CD4-positive, alpha-beta T cell treated with Interleukin-4 for 1 hour (primary cell): ENCODE measurements at regions not wholly inside any gene's neighbourhood (a gene's known extent, or its start where the extent isn't known, plus 50 kb on each side); places are given as distances from the start of the nearest gene placed in this dataset.
"Not testable (repeated sequence)": the region's sequence is repeated elsewhere in the genome, so short reads cannot be mapped to it uniquely, and the experiment has no call there.

ENCODE experiments used
- DNase-seq, 2 donors: peaks; one replicate each; pipeline ENCODE4 v3.0.0-alpha.2; 2020 to 2022

DNA sequence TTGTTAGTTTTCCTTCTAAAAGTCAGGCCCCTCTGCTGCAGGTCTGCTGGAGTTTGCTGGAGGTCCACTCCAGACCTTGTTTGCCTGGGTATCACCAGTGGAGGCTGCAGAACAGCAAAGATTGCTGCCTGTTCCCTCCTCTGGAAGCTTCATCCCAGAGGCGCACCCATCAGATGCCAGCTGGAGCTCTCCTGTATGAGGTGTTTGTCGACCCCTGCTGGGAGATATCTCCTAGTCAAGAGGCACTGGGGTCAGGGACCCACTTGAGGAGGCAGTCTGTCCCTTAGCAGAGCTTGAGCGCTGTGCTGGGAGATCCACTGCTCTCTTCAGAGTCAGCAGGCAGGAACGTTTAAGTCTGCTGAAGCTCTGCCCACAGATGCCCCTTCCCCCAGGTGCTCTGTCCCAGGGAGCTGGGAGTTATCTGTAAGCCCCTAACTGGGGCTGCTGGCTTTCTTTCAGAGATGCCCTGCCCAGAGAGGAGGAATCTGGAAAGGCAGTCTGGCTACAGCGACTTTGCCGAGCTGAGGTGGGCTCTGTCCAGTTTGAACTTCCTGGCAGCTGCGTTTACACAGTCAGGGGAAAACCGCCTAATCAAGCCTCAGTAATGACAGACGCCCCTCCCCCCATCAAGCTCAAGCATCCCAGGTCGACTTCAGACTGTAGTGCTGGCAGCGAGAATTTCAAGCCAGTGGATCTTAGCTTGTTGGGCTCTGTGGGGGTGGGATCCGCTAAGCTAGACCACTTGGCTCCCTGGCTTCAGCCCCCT is 49.9 kb upstream of the PGBD5 start:
- not testable (repeated sequence) for DNase-seq
